Mammary epithelial cell (primary cell): ENCODE measurements at regions not wholly inside any gene's neighbourhood (a gene's known extent, or its start where the extent isn't known, plus 50 kb on each side); places are given as distances from the start of the nearest gene placed in this dataset.

ENCODE experiments used
- CTCF ChIP-seq, 2 donors: IDR thresholded peaks in 1 of 2; conservative IDR thresholded peaks in 1 of 2; 2 replicates each; pipeline ENCODE4 v1.5.1; 2011 to 2012; ENCODE audit warnings: inconsistent platforms in 2 of 2, low read length in 2 of 2, mild to moderate bottlenecking in 2 of 2, control low read depth in 1 of 2, low read depth in 1 of 2; ENCODE audit not compliant: insufficient read depth in 1 of 2; ENCODE audit errors: extremely low read depth in 1 of 2
- EZH2 ChIP-seq: IDR thresholded peaks from 2 replicates; pipeline ENCODE4 v1.6.1; 2012; ENCODE audit warnings: low read length, inconsistent platforms, borderline replicate concordance

- TF ChIP-seq CTCF (conservative IDR thresholded peaks at IDR 0.05 in 1 of 2, IDR thresholded peaks at IDR 0.05 in 1 of 2; ENCODE audit: extremely low read depth in 1 of 2, insufficient read depth in 1 of 2, low read depth in 1 of 2, low read length in 2 of 2) (no peak), EZH2 (no peak)
These were observed 73.8 kb downstream of the RPLP1 start for GRCh38 chr15:69526081-69527061.
